HG03196 (cell line): ENCODE measurements at regions not wholly inside any gene's neighbourhood (a gene's known extent, or its start where the extent isn't known, plus 50 kb on each side); places are given as distances from the start of the nearest gene placed in this dataset.
"Not testable (repeated sequence)": the region's sequence is repeated elsewhere in the genome, so short reads cannot be mapped to it uniquely, and the experiment has no call there.

Experiments
- ATAC-seq: cut with Tn5 transposase; IDR thresholded peaks from one replicate; pipeline ENCODE4 v1.9.1; 2021; ENCODE audit not compliant: unreplicated experiment

GRCh38 chr17:77332981-77333685, 192.4 kb downstream of the SEC14L1 start:
- no peak for ATAC-seq

DNA sequence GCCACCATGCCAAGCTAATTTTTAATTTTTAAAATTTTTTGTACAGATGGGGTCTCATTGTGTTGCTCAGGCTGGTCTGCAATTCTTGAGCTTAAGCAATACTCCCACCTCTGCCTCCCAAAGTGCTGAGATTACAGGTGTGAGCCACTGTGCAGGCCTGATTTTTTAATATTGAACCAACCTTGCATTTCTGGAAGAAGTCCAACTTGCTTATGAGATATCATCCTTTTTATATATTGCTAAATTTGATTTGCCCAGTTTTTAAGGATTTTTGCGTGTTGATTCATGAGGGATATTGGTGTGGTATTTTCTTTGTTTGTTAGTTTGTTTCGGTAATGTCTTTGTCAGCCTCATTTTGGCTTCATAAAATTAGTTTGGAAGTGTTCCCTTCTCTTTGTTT, 196.4 kb downstream of the SEC14L1 start:
- ATAC-seq: no peak

- ATAC-seq: no peak
Observed at GRCh38 chr17:77341069-77341541, 200.3 kb downstream of the SEC14L1 start.

DNA sequence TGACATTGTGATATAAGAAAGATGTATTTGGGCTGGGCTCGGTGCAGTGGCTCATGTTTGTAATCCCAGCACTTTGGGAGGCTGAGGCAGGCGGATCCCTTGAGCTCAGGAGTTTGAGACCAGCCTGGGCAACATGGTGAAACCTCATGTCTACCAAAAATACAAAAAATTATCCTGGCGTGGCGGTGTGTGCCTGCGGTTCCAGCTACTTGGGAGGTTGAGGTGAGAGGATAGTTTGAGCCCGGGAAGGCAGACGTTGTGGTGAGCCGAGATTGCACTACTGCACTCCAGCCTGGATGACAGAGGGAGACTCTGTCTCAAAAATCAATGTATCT, 201.9 kb downstream of the SEC14L1 start:
- ATAC-seq: not testable (repeated sequence)

DNA sequence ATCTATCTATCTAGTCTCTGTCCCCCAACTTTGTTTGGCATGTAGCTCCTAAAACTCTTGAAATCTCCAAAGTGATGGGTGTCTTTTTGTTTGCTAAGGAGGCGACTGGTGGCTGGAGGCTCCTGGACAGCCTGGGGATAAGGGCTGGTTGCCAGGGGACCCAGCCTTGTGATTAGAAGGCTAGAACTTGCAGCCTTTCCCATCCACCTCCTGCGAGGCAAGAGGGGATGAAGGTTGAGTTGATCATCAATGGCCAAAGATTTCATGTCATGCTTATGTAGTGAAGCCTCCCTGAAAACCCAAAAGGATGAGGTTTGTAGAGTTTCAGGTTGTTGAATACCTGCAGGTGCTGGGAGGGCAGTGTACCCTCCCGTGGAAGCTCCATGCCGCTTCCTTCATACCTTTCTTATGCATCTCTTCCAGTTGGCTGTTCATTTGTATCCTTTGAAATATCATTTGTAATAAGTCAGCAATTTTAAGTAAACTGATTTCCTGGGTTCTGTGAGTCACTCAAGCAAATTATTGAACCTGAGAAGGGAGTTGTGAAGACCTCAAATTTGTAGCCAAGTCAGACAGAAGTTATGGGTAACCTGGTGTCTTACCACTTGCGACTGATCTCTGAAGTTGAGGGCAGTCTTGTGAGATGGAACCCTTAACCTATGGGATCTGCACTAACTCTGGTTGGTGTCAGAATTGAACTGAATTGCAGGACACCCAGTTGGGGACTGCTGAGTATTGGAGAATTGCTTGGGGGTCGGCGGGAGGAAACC, 202.4 kb downstream of the SEC14L1 start:
- no peak for ATAC-seq

GRCh38 chr17:77344038-77344437, 203.3 kb downstream of the SEC14L1 start:
- no peak for ATAC-seq

GRCh38 chr17:77345260-77345910, 204.6 kb downstream of the SEC14L1 start:
- ATAC-seq: no peak

DNA sequence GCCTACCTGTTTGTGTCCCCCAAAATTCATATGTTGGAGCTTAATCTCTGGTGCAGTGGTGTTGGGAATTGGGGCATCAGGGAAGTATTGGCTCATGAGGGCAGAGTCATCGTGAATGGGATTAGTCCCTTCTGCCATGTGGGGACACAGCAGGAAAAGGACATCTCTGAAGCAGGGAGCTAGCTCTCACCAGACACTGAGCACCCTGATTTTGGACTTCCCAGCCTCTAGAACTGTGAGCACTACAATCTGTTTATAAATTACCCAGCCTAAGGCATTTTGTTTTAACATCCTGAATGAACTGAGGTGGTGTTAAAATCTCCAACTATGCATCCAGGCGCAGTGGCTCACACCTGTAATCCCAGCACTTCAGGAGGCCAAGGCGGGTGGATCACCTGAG, 206.0 kb downstream of the SEC14L1 start:
- ATAC-seq: no peak

- no peak for ATAC-seq
Observed at GRCh38 chr17:77347544-77347943, 206.8 kb downstream of the SEC14L1 start.

DNA sequence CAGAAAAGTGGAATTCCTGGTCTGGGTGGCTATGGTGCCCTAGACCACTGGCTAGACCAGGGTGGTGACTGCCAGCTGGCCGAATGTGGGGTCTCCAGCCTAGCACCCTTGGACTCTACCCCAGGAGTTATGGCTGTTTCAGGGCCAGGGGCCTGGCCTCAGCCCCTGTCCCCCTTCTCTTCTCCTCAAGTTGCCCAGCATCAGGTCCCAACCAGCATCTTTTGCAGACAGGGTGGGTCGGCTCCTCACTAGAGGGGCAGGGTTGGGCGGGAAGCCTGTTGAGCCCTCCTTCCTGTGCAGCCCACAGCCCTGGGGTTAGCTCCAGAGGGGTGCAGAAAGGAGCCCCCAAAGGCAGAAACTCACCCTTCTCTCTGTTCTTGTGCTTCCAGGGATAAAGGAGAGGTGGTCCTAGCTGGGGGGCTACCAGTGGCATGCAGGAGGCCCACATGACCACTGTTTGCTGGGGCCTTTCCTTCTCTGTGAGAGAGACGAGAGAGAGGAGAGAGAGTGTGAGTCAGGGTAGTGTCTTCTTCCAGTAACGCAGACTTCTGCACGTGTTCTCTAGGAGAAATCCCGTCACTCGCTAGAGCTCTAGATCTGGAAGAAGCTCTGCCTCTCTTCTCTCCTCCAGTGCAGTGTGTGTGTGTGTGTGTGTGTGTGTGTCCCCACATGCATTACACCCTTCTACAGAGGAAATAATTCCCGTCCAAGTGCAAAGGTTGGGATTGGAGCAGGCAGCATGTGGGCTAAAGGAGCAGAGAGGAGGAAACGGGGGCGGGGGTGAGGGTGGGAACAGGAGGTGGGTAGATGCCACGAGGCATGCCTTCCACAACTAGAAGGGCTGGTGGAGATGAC, 209.4 kb downstream of the SEC14L1 start:
- no peak for ATAC-seq

DNA sequence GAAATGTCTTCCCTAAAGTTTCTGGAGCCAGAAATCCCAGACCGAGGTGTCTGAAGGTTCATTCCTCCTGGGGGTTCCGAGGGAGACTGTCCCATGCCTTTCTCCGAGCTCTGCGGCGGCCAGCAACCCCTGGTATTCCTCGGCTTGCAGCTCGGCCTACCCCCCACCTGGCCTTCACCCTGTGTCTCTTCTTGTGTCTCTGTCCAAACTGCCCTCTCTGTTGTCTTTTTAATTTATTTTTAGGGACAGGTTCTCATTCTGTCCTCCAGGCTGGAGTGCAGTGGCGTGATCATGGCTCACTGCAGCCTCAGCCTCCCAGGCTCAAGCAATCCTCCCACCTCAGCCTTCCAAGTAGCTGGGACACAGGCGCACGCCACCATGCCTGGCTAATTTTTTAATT, 211.7 kb downstream of the SEC14L1 start:
- ATAC-seq: no peak

DNA sequence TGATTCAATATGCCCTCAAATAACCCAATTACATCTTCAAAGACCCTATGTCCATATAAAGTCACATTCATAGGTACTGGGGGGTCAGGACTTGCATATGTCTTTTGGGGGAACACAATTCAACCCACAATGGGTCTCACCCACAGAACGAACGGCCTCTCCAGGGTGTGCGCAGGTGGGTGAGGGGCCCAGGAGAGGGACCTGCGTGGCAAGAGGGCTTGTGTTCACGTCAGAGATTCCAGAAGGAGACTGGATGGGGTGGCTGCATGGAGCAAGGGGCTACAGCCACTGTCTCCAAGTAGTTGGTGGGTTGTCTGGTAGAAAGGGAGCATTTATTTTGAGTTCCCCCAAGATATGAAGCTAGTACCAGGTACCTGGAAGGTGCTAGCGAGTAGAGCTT, 212.2 kb downstream of the SEC14L1 start:
- no peak for ATAC-seq

- no peak for ATAC-seq
Observed at GRCh38 chr17:77353684-77354419, 213.1 kb downstream of the SEC14L1 start.

- no peak for ATAC-seq
Observed at GRCh38 chr17:77354420-77354669, 213.6 kb downstream of the SEC14L1 start.

- ATAC-seq: no peak
Observed at GRCh38 chr17:77354670-77355455, 214.1 kb downstream of the SEC14L1 start.

GRCh38 chr17:77356109-77356689, 215.4 kb downstream of the SEC14L1 start:
- ATAC-seq: no peak

DNA sequence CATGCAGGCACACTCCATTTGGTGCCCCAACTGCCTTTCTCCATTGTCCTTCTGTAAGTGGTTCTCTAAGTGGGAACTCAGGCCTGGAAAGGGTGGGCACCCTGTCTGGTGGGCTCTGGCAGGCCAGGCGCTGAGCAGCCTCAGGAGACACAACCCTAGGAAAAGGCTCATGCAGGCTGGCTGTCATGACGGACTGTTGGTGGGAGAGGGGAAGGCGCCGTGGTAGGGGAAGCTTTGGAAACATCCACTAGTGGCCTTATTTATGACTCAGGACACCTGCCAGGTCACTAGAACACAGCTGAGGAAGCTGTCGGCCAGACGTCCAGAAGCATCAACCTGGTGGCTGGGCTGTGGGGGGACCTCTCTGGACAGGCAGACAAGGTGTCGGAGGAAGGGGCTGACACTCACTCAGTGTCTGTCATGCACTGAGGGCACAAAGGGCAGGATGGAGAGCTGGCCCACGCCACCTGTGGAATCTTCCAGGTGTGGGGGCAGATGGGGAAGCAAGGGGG, 216.0 kb downstream of the SEC14L1 start:
- no peak for ATAC-seq

DNA sequence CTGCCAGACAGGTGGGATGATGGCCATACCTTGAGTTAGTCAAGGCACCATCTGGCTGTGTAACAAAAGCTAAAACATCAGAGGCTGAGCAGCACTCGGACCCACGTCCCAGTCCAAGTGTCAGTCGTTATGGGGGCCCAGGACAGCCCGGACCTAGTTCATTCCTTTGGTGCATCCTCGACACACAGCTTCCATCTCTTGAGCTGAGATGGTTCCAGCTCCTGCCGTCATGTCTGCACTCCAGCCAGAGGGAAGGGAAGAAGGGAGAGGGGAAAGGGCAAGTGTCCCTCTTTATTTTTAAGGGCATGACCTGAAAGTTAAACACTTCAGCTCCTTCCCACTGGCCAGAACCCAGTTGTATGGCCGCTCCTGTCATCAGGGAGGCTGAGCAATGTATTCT, 218.0 kb downstream of the SEC14L1 start:
- no peak for ATAC-seq

- ATAC-seq: no peak
Observed at GRCh38 chr17:77359236-77359635, 218.5 kb downstream of the SEC14L1 start.
